B cell (primary cell): ENCODE measurements at regions not wholly inside any gene's neighbourhood (a gene's known extent, or its start where the extent isn't known, plus 50 kb on each side); places are given as distances from the start of the nearest gene placed in this dataset.

Experiments used
- ATAC-seq: fragments of 200-7000 bp; cut with Tn5 transposase; one replicate; pipeline ENCODE4 v1.10.0; 2021; ENCODE audit warnings: low read depth, mild to moderate bottlenecking, moderate number of reproducible peaks, moderate library complexity
- CTCF ChIA-PET: fragments of 350-600 bp; sonication (Branson Sonifier 250); formaldehyde crosslinking; loops from one replicate; lab custom pipeline; 2021; ENCODE audit warnings: antibody characterized with exemption, inconsistent platforms; lab: Charles Lee
- POLR2A ChIA-PET: fragments of 350-600 bp; sonication (Branson Sonifier 250); formaldehyde crosslinking; loops from one replicate; lab custom pipeline; 2021; ENCODE audit warnings: antibody characterized with exemption; lab: Charles Lee
- DNase-seq: peaks from one replicate; pipeline ENCODE4 v3.0.0; 2013
- H2AFZ ChIP-seq: 2 replicates; pipeline ENCODE4 v1.6.1; 2012; ENCODE audit warnings: mild to moderate bottlenecking, low read depth, low read length; ENCODE audit not compliant: insufficient read depth, poor library complexity, severe bottlenecking
- H3K27ac ChIP-seq, 2 donors: 1 replicate in 1 of 2; 2 replicates in 1 of 2; pipeline ENCODE4 v1.5.1; 2012 to 2013; ENCODE audit warnings: low read length in 2 of 2, mild to moderate bottlenecking in 2 of 2, moderate library complexity in 1 of 2
- H3K27me3 ChIP-seq, 4 experiments: fragments of 200-600 bp in 1 of 4; sonication (generic) in 1 of 4; replicated peaks in 1 of 4; 1 replicate in 2 of 4; 2 replicates in 2 of 4; pipeline versions ENCODE4 v1.6.1 to v1.7.0; 2013 to 2016; ENCODE audit warnings: low read length in 3 of 4, mild to moderate bottlenecking in 2 of 4, mixed read lengths in 1 of 4, moderate library complexity in 1 of 4; ENCODE audit not compliant: insufficient read depth in 4 of 4, control insufficient read depth in 3 of 4; ENCODE audit errors: control extremely low read depth in 1 of 4
- H3K36me3 ChIP-seq, 2 experiments: replicated peaks in 1 of 2; 1 replicate in 1 of 2; 2 replicates in 1 of 2; pipeline versions ENCODE4 v1.6.1 to v1.7.1; 2013; ENCODE audit warnings: low read length in 1 of 2; ENCODE audit not compliant: insufficient read depth in 2 of 2, control insufficient read depth in 1 of 2; ENCODE audit errors: control extremely low read depth in 1 of 2, extremely low read depth in 1 of 2
- H3K4me1 ChIP-seq, 2 donors: fragments of 200-600 bp in 1 of 2; sonication (generic) in 1 of 2; 1 replicate in 1 of 2; 2 replicates in 1 of 2; pipeline versions ENCODE4 v1.5.1 to v1.6.1; 2013 to 2017; ENCODE audit warnings: low read length in 2 of 2; ENCODE audit not compliant: control insufficient read depth in 2 of 2, insufficient read depth in 2 of 2
- H3K4me2 ChIP-seq: replicated peaks from 2 replicates; pipeline ENCODE3; 2012; ENCODE audit warnings: mild to moderate bottlenecking, low read depth, low read length; ENCODE audit not compliant: poor library complexity, severe bottlenecking
- H3K4me3 ChIP-seq, 5 experiments: fragments of 200-600 bp in 1 of 5; sonication (generic) in 1 of 5; 1 replicate in 3 of 5; 2 replicates in 2 of 5; pipeline versions ENCODE4 v1.5.1 to v1.7.0; 2011 to 2016; ENCODE audit warnings: low read length in 4 of 5, mild to moderate bottlenecking in 4 of 5, low read depth in 2 of 5, control low read depth in 1 of 5, moderate library complexity in 1 of 5; ENCODE audit not compliant: insufficient read depth in 1 of 5; ENCODE audit errors: control extremely low read depth in 1 of 5, extremely low read depth in 1 of 5
- H3K79me2 ChIP-seq: fragments of 200-600 bp; sonication (generic); one replicate; pipeline ENCODE4 v1.6.0; 2016; ENCODE audit warnings: low read length; ENCODE audit not compliant: control insufficient read depth, insufficient read depth
- H3K9ac ChIP-seq: fragments of 200-600 bp; sonication (generic); 2 replicates; pipeline ENCODE4 v1.6.1; 2017; ENCODE audit warnings: mild to moderate bottlenecking, low read length, moderate library complexity
- H3K9me3 ChIP-seq, 3 donors: one replicate each; pipeline versions ENCODE4 v1.6.1 to v1.7.1; 2013; ENCODE audit warnings: low read length in 2 of 3; ENCODE audit not compliant: control insufficient read depth in 2 of 3, insufficient read depth in 1 of 3; ENCODE audit errors: control extremely low read depth in 1 of 3
- H4K20me1 ChIP-seq: 2 replicates; pipeline ENCODE4 v1.6.0; 2012; ENCODE audit warnings: mild to moderate bottlenecking, low read length; ENCODE audit not compliant: insufficient read depth, control insufficient read depth, poor library complexity, severe bottlenecking
- H3K27ac Mint-ChIP-seq: one replicate; pipeline ENCODE4 v1.8.0; 2021; ENCODE audit warnings: mixed read lengths
- H3K27me3 Mint-ChIP-seq: one replicate; pipeline ENCODE4 v1.8.0; 2021; ENCODE audit warnings: mixed read lengths
- H3K4me1 Mint-ChIP-seq: one replicate; pipeline ENCODE4 v1.8.0; 2021; ENCODE audit warnings: mixed read lengths
- H3K4me3 Mint-ChIP-seq: one replicate; pipeline ENCODE4 v1.8.0; 2021; ENCODE audit warnings: mixed read lengths
- H3K9me3 Mint-ChIP-seq: one replicate; pipeline ENCODE4 v1.8.0; 2022; ENCODE audit warnings: mixed read lengths; ENCODE audit not compliant: insufficient read depth
- CTCF ChIP-seq: fragments of 200-600 bp; IDR thresholded peaks from one replicate; pipeline ENCODE4 v1.8.0; 2022; ENCODE audit warnings: antibody characterized with exemption, mild to moderate bottlenecking
- EZH2 ChIP-seq: IDR thresholded peaks from 2 replicates; pipeline ENCODE4 v1.6.1; 2012; ENCODE audit warnings: borderline replicate concordance, low read depth, mild to moderate bottlenecking, moderate library complexity, low read length; ENCODE audit not compliant: insufficient read depth, poor library complexity, severe bottlenecking
- WGBS: methylation state at CpG from one replicate; pipeline ENCODE4 v1.1.5; 2013; ENCODE audit warnings: missing lambda C conversion rate; ENCODE audit not compliant: insufficient coverage; 5-methylcytosine and 5-hydroxymethylcytosine counted together
- intact Hi-C: fragments of 100-400 bp; cut with micrococcal nuclease; formaldehyde crosslinking; loops from one replicate; pipeline ENCODE4 v1.10.0; 2022

DNA sequence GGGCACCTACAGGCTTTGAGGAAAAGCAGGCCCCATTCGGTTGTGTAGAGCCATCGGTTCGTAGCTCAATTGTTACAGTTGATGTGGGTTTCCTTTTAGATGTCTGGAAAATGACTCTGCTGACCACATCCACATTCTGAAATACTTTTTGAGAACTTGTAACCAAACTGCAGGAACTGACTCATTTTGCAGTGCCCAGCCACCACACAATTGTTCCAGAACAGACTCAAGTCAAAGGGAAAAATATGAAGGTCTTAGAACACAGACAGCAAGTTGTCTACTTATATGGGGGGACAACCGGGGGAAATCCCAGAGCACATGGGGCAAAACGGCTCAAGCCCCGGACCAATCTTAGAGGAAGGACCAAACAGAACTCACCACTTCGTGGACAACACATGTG, 557.6 kb upstream of the DIPK2B start:
- H3K4me1 ChIP-seq: peaks cover 85 to 90% of the 10 kb centered on the region in 2 donors
- ChIA-PET POLR2A (interaction anchor here (1.0 to 2.4 kb wide), 2 partner anchors 9 to 12 kb away, joined by 3 to 12 read pairs; no protein-coding TSS in a partner anchor), CTCF (interaction anchor here (1.1 kb wide), 1 partner anchor 10 kb away, joined by 3 read pairs; no protein-coding TSS in a partner anchor)
- H2AFZ ChIP-seq: peak overlapping the region; percentile 35
- Mint-ChIP-seq H3K4me3 (peak overlapping the region; percentile 86), H3K27ac (peak overlapping the region; percentile 90), H3K27me3 (no peaks in the 10 kb centered on the region), H3K9me3 (no peaks in the 10 kb centered on the region), H3K4me1 (peaks cover 70% of the 10 kb centered on the region)
- no peaks in the 10 kb centered on the region for H3K27me3 ChIP-seq
- intact Hi-C loops: no loop called here
- H3K79me2 ChIP-seq: peaks cover 49% of the 10 kb centered on the region
- peak overlapping the region; percentile 67 to 68 for H3K27ac ChIP-seq
- peak overlapping the region; percentile 51 for H3K9ac ChIP-seq
- no peaks in the 10 kb centered on the region for H3K9me3 ChIP-seq
- H3K36me3 ChIP-seq: peaks cover 0 to 3% of the 10 kb centered on the region in 2 experiments
- H4K20me1 ChIP-seq: no peaks in the 10 kb centered on the region
- peak overlapping the region; percentile 68 for H3K4me2 ChIP-seq
- H3K4me3 ChIP-seq: peak overlapping the region; percentile 11 to 40 (median 27)
- no CpG with 5 or more reads among the region's 7 CpGs for WGBS
- no peak for ATAC-seq
- peak; percentile 30 for DNase-seq
- TF ChIP-seq EZH2 (no peak), CTCF (no peak)

- Mint-ChIP-seq H3K4me1 (peaks cover 60% of the 10 kb centered on the region), H3K4me3 (peak overlapping the region; percentile 26), H3K27ac (no peak overlapping the region), H3K9me3 (no peaks in the 10 kb centered on the region), H3K27me3 (no peaks in the 10 kb centered on the region)
- TF ChIP-seq CTCF: no peak
- Histone ChIP-seq H3K27me3 (no peaks in the 10 kb centered on the region), H3K9me3 (no peaks in the 10 kb centered on the region), H3K9ac (no peak overlapping the region), H3K27ac (no peak overlapping the region), H3K4me2 (peak overlapping the region; percentile 68), H3K4me1 (peaks cover 83 to 90% of the 10 kb centered on the region in 2 donors), H4K20me1 (no peaks in the 10 kb centered on the region), H2AFZ (no peak overlapping the region), H3K4me3 (no peak overlapping the region), H3K36me3 (peaks cover 0 to 3% of the 10 kb centered on the region in 2 experiments), H3K79me2 (peaks cover 55% of the 10 kb centered on the region)
- ChIA-PET POLR2A (no interaction called here), CTCF (no interaction called here)
- no CpG with 5 or more reads among the region's 2 CpGs for WGBS
- ATAC-seq (no peak), DNase-seq (no peak)
- intact Hi-C loops: no loop called here
Observed at GRCh38 chrX:45757272-45757671, 556.6 kb upstream of the DIPK2B start.
